Choroid plexus epithelial cell (primary cell): ENCODE measurements at regions not wholly inside any gene's neighbourhood (a gene's known extent, or its start where the extent isn't known, plus 50 kb on each side); places are given as distances from the start of the nearest gene placed in this dataset.

ENCODE experiments used
- DNase-seq: peaks from one replicate; pipeline ENCODE4 v3.0.0-alpha.2; 2010; ENCODE audit warnings: low read depth
- H3K4me3 ChIP-seq: 2 replicates; pipeline ENCODE4 v1.5.1; 2011; ENCODE audit warnings: low read depth, mild to moderate bottlenecking, control low read depth, low read length, moderate library complexity
- CTCF ChIP-seq: conservative IDR thresholded peaks from 2 replicates; pipeline ENCODE4 v1.5.1; 2011; ENCODE audit warnings: low read depth, mild to moderate bottlenecking, control low read depth, inconsistent platforms, low read length, moderate library complexity

GRCh38 chr10:78979938-78980337, 88.8 kb upstream of the ZMIZ1 start:
- TF ChIP-seq CTCF, result no peak
- DNase-seq, result no peak
- no peak overlapping the region for H3K4me3 ChIP-seq

DNA sequence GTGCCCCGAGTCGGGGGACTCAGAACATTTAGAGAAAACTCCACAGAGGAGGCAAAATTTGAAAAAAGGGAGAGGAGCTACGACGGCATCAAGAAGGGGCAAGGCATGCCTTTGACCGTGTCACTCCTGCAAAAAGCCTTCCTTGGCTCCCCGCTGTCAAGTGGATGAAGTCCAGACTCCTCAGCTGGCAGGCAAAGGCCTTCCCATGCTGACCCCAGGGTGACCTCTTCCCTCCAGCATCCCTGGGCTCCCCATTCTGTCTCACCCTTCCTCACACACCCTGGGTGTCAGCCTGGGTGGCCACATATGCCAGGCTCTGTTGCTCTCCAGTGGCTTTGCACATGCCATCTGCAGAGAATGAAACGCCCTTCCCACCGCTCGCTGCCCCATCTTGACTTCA, 88.4 kb upstream of the ZMIZ1 start:
- TF ChIP-seq CTCF, result no peak
- H3K4me3 ChIP-seq, result no peak overlapping the region
- DNase-seq, result no peak

- DNase-seq, result peak; percentile 25
- no peak for TF ChIP-seq CTCF
- H3K4me3 ChIP-seq, result no peak overlapping the region
These were observed 88.0 kb upstream of the ZMIZ1 start for GRCh38 chr10:78980815-78981214.

GRCh38 chr10:78981257-78981969, 87.4 kb upstream of the ZMIZ1 start:
- DNase-seq, result no peak
- no peak for TF ChIP-seq CTCF
- no peak overlapping the region for H3K4me3 ChIP-seq

DNA sequence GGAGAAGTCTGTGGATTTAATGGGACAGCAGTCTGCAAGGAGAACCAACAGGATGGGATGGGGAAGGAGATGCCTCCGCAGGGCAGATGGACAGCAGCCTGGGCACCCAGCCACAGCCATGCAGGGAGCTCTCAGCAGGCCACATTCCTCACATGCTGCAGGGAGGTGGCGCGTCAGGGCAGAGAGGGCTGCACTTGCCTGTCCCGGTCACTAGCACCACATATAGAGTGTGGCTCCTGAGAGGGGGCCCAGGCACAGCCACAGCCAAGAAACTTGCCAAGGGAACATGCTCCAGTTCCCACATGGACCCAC, 86.8 kb upstream of the ZMIZ1 start:
- no peak for TF ChIP-seq CTCF
- DNase-seq, result peak; percentile 40
- no peak overlapping the region for H3K4me3 ChIP-seq

DNA sequence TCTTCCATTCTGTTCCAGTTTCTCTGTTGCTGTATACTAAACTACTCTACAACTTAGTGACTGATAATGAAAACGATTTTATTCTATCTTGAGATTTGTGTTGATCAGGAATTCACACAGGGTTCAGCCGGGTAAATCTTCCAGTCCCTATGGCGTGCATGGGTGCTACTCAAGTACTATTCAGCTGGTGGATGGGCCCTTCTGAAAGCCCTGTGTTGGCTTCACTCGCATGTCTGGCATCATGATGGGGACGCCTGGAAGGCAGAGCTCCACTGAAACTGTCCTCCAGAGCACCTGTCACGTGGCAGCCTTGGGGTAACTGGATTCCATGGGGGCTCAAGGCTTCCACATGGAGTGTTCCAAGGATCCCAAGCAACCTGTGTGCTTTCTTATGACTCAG, 86.0 kb upstream of the ZMIZ1 start:
- no peak for DNase-seq
- H3K4me3 ChIP-seq, result no peak overlapping the region
- TF ChIP-seq CTCF, result no peak

GRCh38 chr10:78983608-78984007, 85.2 kb upstream of the ZMIZ1 start:
- DNase-seq, result no peak
- H3K4me3 ChIP-seq, result no peak overlapping the region
- no peak for TF ChIP-seq CTCF
